ENCODE measurements at regions not wholly inside any gene's neighbourhood (a gene's known extent, or its start where the extent isn't known, plus 50 kb on each side); places are given as distances from the start of the nearest gene placed in this dataset.

GRCh38 chr5:121315786-121316185, 535.9 kb upstream of the FTMT start:
- TF ChIP-seq CTCF (IDR thresholded peaks at IDR 0.05) (no peak), EZH2 (IDR thresholded peaks at IDR 0.05; ENCODE audit: borderline replicate concordance, insufficient read depth, low read depth, low read length, poor library complexity, severe bottlenecking) (no peak)

Data from B cell (primary cell).